ENCODE measurements at regions not wholly inside any gene's neighbourhood (a gene's known extent, or its start where the extent isn't known, plus 50 kb on each side); places are given as distances from the start of the nearest gene placed in this dataset.

DNA sequence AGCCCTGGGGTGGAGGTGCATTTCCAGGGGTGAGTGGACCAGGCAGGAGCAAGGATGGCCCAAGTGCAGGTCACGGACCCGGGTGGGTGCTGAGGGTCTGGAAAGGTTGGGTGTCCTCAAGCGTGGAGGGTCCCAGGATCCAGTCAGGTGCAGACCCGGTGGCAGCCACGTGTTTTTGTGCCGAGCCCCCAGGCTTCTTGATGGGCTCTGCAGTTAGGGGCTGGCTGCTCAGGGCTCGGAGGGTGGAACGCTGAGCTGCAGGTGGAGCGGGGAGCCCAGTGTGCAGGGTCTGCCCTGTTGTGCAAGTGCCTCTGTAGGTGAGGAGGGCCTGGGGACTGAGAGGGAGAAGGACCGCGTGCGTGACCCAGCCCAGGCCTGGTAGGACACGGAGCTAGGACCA, 70.9 kb upstream of the HLA-E start:
- TF ChIP-seq, protein P1, sequence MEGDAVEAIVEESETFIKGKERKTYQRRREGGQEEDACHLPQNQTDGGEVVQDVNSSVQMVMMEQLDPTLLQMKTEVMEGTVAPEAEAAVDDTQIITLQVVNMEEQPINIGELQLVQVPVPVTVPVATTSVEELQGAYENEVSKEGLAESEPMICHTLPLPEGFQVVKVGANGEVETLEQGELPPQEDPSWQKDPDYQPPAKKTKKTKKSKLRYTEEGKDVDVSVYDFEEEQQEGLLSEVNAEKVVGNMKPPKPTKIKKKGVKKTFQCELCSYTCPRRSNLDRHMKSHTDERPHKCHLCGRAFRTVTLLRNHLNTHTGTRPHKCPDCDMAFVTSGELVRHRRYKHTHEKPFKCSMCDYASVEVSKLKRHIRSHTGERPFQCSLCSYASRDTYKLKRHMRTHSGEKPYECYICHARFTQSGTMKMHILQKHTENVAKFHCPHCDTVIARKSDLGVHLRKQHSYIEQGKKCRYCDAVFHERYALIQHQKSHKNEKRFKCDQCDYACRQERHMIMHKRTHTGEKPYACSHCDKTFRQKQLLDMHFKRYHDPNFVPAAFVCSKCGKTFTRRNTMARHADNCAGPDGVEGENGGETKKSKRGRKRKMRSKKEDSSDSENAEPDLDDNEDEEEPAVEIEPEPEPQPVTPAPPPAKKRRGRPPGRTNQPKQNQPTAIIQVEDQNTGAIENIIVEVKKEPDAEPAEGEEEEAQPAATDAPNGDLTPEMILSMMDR (IDR thresholded peaks at IDR 0.05; ENCODE audit: low read depth, low read length, missing control alignments), result no peak
- no peak for DNase-seq (ENCODE audit: low read depth)
- H3K4me3 ChIP-seq (ENCODE audit: low read depth, low read length), result no peak overlapping the region

DNA sequence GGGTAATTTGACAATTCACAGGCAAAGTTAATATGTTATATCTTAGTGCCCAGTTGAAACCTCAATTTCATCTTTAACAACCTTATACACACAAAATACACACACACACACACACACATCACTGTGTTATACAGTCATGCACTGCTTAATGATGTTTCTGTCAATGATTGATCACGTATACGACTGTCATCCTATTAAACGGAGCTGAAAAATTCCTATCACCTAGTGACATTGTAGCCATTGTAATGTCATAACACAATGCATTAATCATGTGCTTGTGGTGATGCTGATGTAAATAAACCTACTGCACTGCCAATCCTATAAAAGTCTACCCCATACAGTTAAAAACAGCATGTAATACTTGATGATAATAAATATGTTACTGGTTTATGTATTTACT, 64.8 kb upstream of the HLA-E start:
- no peak for DNase-seq (ENCODE audit: low read depth)
- TF ChIP-seq, protein P1 (IDR thresholded peaks at IDR 0.05; ENCODE audit: low read depth, low read length, missing control alignments), result no peak
- H3K4me3 ChIP-seq (ENCODE audit: low read depth, low read length), result no peak overlapping the region
